GM19468 (cell line): ENCODE measurements at regions not wholly inside any gene's neighbourhood (a gene's known extent, or its start where the extent isn't known, plus 50 kb on each side); places are given as distances from the start of the nearest gene placed in this dataset.

Experiments
- ATAC-seq: cut with Tn5 transposase; IDR thresholded peaks from one replicate; pipeline ENCODE4 v1.9.1; 2021; ENCODE audit warnings: mild to moderate bottlenecking, moderate library complexity, moderate number of reproducible peaks; ENCODE audit not compliant: unreplicated experiment; ENCODE audit errors: extremely low read depth

- ATAC-seq = no peak
These were observed 85.6 kb downstream of the CD8B2 start for GRCh38 chr2:106572541-106573450.

DNA sequence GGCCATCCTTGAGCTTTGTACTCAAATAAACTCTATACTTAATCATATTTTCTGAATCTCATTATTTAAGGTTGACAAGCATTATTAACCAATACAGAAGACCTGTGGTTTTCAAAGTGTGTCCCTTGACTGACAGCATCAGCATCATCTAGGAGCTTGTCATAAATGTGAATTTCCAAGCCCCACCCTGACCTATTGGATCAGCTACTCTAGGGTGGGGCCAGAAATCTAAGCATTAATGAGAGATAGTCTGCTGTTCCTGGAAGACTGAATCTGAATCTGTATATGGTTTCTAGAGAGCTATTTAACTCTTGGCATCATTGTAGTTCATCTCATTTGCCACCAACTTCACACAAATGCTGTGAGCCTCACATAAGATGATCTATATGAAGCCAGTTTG is 86.6 kb downstream of the CD8B2 start:
- ATAC-seq = no peak

DNA sequence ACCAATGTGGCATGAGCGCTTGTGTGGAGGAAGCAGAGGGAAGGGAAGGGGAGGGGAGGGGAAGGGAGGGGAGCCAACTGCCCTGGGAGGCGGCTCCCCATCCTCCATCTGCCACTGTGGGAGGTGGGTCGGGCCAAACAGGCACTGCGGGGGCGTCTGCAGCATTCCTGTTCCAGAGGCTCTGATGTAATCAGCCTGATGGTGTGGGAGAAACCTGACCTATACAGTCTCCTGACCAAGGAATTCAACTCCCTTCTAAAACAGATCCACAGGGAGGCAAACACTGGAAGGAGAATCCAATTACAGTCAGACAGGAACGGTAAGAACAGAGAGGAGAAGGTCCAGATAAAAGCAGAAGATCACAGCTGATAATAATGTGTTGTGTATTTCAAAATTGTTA is 88.8 kb downstream of the CD8B2 start:
- ATAC-seq = no peak

DNA sequence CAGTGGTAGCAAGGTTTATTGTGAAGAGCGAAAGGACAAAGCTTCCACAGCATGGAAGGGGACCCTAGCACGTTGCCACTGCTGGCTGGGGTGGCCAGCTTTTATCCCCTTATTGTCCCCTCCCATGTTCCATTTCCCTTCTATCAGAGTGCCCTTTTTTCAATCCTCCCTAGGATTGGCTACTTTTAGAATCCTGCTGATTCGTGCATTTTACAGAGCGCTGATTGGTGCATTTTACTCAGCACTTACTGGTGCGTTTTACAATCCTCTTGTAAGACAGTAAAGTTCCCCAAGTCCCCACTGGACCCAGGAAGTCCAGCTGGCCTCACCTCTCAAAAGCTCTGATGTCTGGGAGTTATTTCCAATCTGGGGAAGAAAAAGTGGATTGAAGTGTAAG is 90.1 kb downstream of the CD8B2 start:
- ATAC-seq = no peak

DNA sequence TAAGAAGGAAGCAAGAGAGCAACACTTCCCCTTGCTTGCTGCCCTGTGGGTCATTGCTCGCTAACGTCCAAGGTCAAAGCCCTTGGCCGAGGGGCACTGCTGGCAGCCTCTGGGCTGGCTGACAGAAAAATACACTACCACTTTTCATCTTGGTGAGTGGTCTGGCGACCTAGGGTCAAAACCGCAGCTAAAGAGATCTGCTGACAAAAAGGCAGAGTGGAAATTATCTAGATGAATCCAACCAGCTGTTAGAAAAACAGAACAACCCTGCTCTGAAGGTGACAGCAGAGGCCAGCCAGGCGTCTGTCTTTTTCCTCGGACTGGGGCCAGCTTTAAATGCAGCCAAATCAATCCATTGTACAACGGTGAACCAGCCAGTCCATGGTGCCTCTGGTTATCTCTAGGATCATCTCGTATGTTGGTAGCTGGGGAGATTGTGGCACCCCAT is 92.6 kb downstream of the CD8B2 start:
- ATAC-seq = no peak

GRCh38 chr2:106580241-106580640 is 93.1 kb downstream of the CD8B2 start:
- no peak for ATAC-seq

DNA sequence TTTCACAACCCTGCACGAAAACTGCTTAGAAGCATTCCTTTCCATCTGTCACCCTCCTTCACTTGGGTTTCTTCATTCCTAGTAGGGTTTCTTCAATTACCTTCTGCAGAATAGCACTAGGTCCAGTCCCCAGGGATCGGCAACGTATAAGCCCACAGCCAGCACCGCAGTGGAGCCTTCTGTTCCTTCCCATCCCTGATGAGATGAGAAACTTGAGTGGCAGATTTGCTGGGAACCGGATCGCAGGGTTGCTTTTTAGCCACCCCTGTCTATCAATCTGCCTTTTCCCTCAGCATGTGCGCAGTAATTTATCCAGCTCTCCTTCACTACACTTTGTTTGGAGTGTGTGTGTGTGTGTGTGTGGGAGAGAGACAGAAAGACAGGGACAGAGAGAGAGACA is 94.2 kb downstream of the CD8B2 start:
- ATAC-seq = no peak

GRCh38 chr2:106581755-106582147 is 94.6 kb downstream of the CD8B2 start:
- ATAC-seq = no peak

DNA sequence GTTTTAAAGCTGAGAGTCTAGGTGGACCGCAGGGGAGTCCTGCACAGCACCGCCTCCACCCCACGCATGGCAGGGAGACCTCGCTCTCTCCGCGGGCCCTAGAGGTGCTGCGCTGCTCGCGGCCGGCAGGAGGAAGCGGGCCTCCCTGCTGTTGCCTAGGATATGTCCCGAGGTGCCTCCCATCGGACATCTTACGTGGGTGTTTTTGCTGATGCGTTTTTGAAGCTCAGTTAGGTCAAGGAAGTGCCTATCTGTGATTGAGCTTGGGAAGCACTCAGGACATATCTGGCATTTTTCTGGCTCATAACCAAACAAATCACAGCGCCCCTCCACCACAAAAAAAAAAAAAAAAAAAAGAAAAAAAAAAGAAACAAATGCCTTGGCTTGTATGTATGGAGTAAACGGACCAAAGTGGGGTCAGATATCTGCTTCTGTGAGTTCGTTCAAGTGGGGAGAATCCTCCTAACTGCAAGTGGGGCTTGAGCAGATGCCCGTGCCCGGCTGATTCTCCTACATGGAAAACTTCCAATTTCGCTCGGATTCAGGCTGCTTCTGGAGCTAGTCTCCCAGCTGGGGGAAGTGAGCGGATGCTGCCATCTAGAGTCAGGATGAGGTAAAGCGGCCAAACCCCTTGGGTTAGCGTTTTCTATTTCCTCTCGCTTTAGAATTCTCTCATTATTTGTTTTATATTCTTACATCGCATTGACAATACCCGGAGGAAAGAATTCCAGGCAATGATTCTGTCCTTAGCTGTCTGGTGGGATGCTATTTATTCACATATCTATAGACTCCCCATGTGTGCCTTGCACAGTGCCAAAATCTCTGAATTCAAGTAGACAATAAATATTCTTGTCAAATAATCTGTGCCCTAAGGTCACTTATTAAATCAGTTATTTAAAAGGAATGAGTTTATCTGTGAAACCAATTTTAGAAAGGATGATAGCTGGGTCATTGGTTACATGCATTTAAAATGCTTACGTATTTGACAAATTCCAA is 95.3 kb downstream of the CD8B2 start:
- ATAC-seq = peak; percentile 28

DNA sequence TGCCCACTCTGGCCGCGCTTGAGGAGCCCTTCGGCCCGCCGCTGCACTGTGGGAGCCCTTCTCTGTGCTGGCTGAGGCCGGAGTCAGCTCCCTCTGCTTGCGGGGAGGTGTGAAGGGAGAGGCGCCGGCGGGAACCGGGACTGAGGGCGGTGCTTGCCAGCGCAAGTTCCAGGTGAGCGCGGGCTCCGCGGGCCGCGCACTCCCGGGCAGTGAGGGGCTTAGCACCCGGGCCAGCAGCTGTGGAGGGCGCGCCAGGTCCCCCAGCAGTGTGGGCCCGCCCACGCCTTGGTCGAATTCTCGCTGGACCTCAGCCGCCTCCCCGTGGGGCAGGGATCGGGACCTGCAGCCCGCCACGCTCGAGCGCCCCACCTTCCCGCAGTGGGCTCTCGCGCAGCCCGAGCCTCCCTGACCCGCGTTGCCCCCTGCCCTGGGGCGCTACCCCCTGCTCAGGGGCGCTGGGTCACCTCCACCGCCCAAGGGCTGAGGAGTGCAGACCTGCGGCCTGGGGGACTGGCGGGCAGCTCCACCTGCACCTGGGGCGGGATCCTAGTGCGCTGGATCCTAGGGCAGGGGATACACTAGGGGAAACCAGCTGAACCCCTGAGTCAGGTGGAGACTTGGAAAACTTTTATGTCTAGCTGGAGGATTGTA is 97.3 kb downstream of the CD8B2 start:
- ATAC-seq = no peak

GRCh38 chr2:106596844-106597243 is 109.7 kb downstream of the CD8B2 start:
- no peak for ATAC-seq

DNA sequence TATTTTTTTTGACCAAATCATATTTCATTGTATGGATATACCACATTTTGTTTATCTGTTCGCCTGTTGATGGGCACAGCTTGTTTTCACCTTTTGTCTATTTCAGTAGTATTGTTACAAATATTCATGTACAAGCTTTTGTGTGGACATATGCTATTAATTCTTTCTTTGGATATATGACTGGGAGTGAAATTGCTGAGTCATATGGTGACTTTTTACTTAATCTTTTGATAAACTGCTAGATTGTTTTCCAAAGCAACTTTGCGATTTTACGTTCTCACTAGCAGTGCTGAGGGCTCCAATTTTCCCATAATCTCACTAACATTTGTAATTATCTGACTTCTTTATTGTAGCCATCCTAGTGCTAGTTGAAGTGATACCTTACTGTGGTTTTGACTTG is 112.4 kb downstream of the CD8B2 start:
- ATAC-seq = no peak

GRCh38 chr2:106602042-106602441 is 114.9 kb downstream of the CD8B2 start:
- ATAC-seq = no peak

DNA sequence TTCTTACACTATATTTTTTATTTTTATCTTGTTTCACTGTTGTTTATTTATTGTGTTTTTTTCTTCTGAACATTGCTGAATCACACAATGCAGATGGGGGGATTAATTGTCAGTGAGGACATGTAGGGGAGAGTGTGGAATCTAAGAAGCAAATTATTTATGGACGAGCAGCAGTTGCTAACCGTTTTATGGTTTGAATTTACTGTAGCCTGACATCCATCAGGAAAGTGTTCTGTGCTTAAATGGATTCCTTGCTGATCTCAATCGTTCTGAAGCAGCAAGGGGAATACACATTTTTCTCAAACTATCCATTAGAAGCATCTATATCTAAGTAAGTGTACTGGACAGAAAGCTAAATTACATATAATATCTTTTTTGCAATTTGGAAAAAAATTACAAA is 119.5 kb downstream of the CD8B2 start:
- ATAC-seq = no peak

GRCh38 chr2:106607371-106607770 is 120.2 kb downstream of the CD8B2 start:
- ATAC-seq = no peak

DNA sequence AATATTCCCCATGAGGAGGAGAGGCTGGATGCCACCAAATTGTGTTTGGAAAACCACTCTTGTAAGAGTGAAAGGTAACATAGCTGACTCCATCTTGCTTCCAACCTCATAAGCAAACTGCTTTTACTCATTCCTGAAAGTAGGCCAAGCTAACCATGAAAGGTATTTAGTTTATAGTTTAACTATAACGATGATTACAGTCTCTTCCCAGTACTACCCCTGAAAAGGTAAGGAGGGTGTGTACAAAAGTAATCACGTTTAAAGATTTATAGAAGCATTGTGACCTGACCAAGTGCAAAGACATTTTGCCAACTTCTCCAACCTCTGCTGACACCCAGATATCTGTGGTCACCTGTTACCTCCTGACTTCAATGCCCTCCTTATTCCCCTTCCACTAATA is 122.6 kb downstream of the CD8B2 start:
- no peak for ATAC-seq

- ATAC-seq = no peak
These were observed 127.5 kb downstream of the CD8B2 start for GRCh38 chr2:106614511-106615291.

DNA sequence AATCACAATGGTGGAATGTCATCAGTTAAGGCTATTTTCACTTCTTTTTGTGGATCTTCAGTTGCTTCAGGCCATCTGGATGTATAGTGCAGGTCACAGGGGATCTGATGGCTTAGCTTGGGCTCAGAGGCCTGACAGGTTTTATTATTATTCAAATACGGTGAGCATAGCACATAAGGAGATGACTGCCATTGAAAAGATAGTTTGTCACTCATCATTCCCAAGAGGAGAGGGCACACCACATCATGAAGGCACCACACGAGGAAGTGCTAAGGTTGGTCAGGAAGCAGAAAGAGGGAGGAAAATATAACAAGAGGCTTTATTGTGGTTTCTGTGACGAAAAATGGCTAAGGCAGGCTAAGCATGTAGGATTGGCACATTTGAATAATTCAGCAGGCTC is 131.4 kb downstream of the CD8B2 start:
- no peak for ATAC-seq

DNA sequence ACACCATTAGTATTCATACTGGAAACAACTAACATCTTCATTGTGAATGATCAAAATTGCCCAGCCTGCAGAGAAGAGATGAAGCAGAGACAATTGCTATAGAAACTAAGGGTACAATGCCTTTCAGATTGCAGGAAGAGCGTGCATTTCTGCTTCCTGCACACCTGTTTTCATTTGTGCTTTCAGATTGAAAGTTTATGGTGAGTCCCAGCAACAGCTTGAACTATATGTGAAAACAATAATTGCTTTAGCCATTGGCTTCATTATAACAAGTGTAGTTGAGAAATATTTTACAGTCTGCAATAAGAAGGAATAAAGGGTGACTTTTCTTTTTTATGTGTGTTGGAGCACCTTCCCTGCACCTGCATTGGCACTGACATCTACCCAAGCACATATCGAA is 136.3 kb downstream of the CD8B2 start:
- no peak for ATAC-seq
